ENCODE measurements at regions not wholly inside any gene's neighbourhood (a gene's known extent, or its start where the extent isn't known, plus 50 kb on each side); places are given as distances from the start of the nearest gene placed in this dataset.

DNA sequence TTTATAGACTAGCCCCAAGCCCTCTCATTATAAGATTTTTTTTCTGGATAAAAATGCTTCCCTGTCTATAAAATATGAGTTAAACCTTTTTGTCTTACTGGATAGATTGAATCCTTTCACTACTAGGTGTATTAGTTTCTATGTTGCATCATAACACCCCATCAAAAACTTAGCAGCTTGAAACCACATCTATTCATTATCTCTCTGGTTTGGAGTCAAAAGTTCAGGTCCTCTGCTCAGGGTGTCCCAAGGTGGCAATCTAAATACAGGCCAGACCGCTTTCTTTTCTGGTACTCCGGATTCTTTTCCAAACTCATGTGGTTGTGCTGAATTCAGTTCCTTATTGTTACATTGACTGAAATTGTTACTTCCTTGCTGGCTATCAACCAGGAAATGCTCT, 515.5 kb downstream of the PDHA2 start:
- Mint-ChIP-seq H3K27ac (no peak overlapping the region), H3K4me3 (no peak overlapping the region), H3K4me1 (no peaks in the 10 kb centered on the region), H3K27me3 (no peaks in the 10 kb centered on the region), H3K36me3 (no peaks in the 10 kb centered on the region), H3K9me3 (peaks cover 0 to 7% (median 3%) of the 10 kb centered on the region in 5 donors)
- H3K27ac ChIP-seq (ENCODE audit: low read depth, low read length): no peak overlapping the region
- no peak overlapping the region for H3K4me3 ChIP-seq (ENCODE audit: low read length)
- H3K36me3 ChIP-seq (ENCODE audit: insufficient read depth, low read length): no peaks in the 10 kb centered on the region
- DNase-seq: no peak
- ChIA-PET POLR2A (no interaction called here), CTCF (no interaction called here)
- H3K9me3 ChIP-seq (ENCODE audit: low read length): no peaks in the 10 kb centered on the region
- no peaks in the 10 kb centered on the region for H3K27me3 ChIP-seq (ENCODE audit: insufficient read depth, low read length, poor library complexity, severe bottlenecking)
- H3K4me1 ChIP-seq (ENCODE audit: insufficient read depth, low read length): no peaks in the 10 kb centered on the region

DNA sequence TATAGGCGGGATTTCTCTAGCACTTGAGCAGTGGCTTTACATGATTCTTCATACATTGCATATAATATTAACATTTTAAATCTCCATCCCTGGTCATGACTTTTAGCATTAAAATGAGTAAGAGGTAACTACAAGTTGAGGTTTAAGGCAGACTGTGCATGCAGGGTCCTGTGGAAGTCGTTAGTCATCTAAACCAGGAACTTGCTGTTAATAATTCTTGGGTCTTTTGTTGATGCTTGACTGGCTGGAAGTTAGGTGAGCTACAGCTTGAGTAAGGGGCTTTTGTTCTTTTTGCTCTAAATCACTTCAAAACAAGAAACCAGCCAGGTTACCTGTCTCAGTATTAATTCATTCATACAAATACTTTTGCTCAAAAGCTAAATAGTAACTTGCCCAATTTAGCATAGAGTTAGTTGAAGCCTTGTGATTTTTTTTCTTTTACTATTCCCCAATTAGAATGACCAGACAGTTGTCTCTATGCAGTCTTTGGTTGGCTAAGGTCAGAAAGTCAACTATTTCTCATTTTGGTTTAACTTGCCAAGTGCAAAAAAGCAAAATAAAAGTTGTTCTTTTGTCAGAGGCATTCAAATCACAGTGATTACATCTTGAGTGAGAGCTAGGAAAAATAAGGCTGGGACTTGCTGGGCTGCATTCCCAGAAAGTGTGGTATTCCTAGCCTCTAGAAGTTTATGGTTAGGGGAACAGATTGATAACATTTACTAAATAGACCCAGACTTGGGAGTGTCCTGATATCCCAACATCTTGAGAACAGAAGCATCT, 516.9 kb downstream of the PDHA2 start:
- no peak for DNase-seq
- Histone ChIP-seq H3K9me3 (ENCODE audit: low read length) (no peaks in the 10 kb centered on the region), H3K27ac (ENCODE audit: low read depth, low read length) (no peak overlapping the region), H3K27me3 (ENCODE audit: insufficient read depth, low read length, poor library complexity, severe bottlenecking) (no peaks in the 10 kb centered on the region), H3K4me3 (ENCODE audit: low read length) (no peak overlapping the region), H3K36me3 (ENCODE audit: insufficient read depth, low read length) (no peaks in the 10 kb centered on the region), H3K4me1 (ENCODE audit: insufficient read depth, low read length) (no peaks in the 10 kb centered on the region)
- H3K4me1 Mint-ChIP-seq: no peaks in the 10 kb centered on the region
- CTCF ChIA-PET: interaction anchor here (1.1 kb wide), 1 partner anchor 8 kb away, joined by 3 read pairs; no protein-coding TSS in a partner anchor
- H3K27me3 Mint-ChIP-seq: no peaks in the 10 kb centered on the region
- no peak overlapping the region for H3K27ac Mint-ChIP-seq
- H3K36me3 Mint-ChIP-seq: no peaks in the 10 kb centered on the region
- POLR2A ChIA-PET: no interaction called here
- peaks cover 0 to 4% (median 3%) of the 10 kb centered on the region in 5 donors for H3K9me3 Mint-ChIP-seq
- H3K4me3 Mint-ChIP-seq: no peak overlapping the region

DNA sequence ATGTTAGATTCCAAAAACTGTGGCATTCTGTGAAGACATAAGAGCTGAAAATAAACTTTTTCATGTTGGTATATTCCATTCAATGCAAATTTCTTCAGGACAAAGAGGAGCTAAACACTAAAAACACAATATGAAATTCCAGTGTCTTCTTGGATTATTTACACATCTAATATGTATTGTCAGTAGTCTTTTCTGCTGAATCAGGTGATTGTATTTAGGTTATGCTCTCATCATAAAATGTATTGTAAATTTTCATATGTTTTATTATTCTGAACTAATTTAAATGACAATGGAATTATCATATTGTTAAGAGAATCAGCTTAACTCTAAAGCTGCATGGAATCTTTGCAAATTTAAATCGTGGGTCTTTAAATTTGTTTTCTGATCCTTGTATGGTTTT, 526.7 kb downstream of the PDHA2 start:
- ChIA-PET POLR2A (no interaction called here), CTCF (no interaction called here)
- no peak for DNase-seq
- Histone ChIP-seq H3K27ac (ENCODE audit: low read depth, low read length) (no peak overlapping the region), H3K9me3 (ENCODE audit: low read length) (no peaks in the 10 kb centered on the region), H3K36me3 (ENCODE audit: insufficient read depth, low read length) (no peaks in the 10 kb centered on the region), H3K4me1 (ENCODE audit: insufficient read depth, low read length) (no peaks in the 10 kb centered on the region), H3K4me3 (ENCODE audit: low read length) (no peak overlapping the region), H3K27me3 (ENCODE audit: insufficient read depth, low read length, poor library complexity, severe bottlenecking) (no peaks in the 10 kb centered on the region)
- H3K27me3 Mint-ChIP-seq: no peaks in the 10 kb centered on the region
- H3K4me1 Mint-ChIP-seq: no peaks in the 10 kb centered on the region
- H3K4me3 Mint-ChIP-seq: no peak overlapping the region
- peaks cover 3 to 19% (median 11%) of the 10 kb centered on the region in 5 donors for H3K9me3 Mint-ChIP-seq
- H3K27ac Mint-ChIP-seq: no peak overlapping the region
- no peaks in the 10 kb centered on the region for H3K36me3 Mint-ChIP-seq

GRCh38 chr4:96375367-96375766, 535.5 kb downstream of the PDHA2 start:
- H3K4me1 Mint-ChIP-seq: no peaks in the 10 kb centered on the region
- H3K36me3 Mint-ChIP-seq: no peaks in the 10 kb centered on the region
- Histone ChIP-seq H3K27me3 (ENCODE audit: insufficient read depth, low read length, poor library complexity, severe bottlenecking) (no peaks in the 10 kb centered on the region), H3K4me3 (ENCODE audit: low read length) (no peak overlapping the region), H3K4me1 (ENCODE audit: insufficient read depth, low read length) (no peaks in the 10 kb centered on the region), H3K27ac (ENCODE audit: low read depth, low read length) (no peak overlapping the region), H3K36me3 (ENCODE audit: insufficient read depth, low read length) (no peaks in the 10 kb centered on the region), H3K9me3 (ENCODE audit: low read length) (no peaks in the 10 kb centered on the region)
- H3K9me3 Mint-ChIP-seq: peaks cover 0 to 24% (median 10%) of the 10 kb centered on the region in 5 donors
- no peaks in the 10 kb centered on the region for H3K27me3 Mint-ChIP-seq
- DNase-seq: no peak
- no peak overlapping the region for H3K27ac Mint-ChIP-seq
- ChIA-PET POLR2A (no interaction called here), CTCF (no interaction called here)
- no peak overlapping the region for H3K4me3 Mint-ChIP-seq

- ChIA-PET POLR2A (no interaction called here), CTCF (no interaction called here)
- no peak for DNase-seq
- Mint-ChIP-seq H3K36me3 (no peaks in the 10 kb centered on the region), H3K4me3 (no peak overlapping the region), H3K27ac (no peak overlapping the region), H3K4me1 (no peaks in the 10 kb centered on the region), H3K9me3 (peaks cover 0 to 14% (median 3%) of the 10 kb centered on the region in 5 donors), H3K27me3 (no peaks in the 10 kb centered on the region)
- Histone ChIP-seq H3K27ac (ENCODE audit: low read depth, low read length) (no peak overlapping the region), H3K4me1 (ENCODE audit: insufficient read depth, low read length) (no peaks in the 10 kb centered on the region), H3K4me3 (ENCODE audit: low read length) (no peak overlapping the region), H3K27me3 (ENCODE audit: insufficient read depth, low read length, poor library complexity, severe bottlenecking) (no peaks in the 10 kb centered on the region), H3K36me3 (ENCODE audit: insufficient read depth, low read length) (no peaks in the 10 kb centered on the region), H3K9me3 (ENCODE audit: low read length) (no peaks in the 10 kb centered on the region)
Observed at GRCh38 chr4:96379524-96379923, 539.6 kb downstream of the PDHA2 start.

DNA sequence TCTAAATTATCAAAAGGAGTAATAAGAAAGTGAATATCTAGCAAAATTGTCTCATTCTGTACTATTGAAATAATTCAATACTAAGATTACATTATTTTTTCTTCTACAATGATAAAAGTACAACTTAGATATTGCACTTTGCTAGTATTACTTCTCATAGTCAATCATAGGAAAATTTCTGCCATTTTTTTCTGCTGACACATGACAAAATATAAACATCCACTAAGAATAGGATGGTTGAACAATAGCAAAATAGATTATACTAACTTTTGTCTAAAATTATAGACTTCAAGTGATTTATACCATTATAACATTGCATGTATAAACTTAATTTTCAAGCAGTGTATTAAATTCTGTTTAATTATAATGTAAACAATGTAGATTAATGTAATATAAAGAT, 540.2 kb downstream of the PDHA2 start:
- CTCF ChIA-PET: no interaction called here

GRCh38 chr4:96383349-96383748, 543.5 kb downstream of the PDHA2 start:
- CTCF ChIA-PET: no interaction called here
- no peaks in the 10 kb centered on the region for H3K4me1 ChIP-seq (ENCODE audit: insufficient read depth, low read length)
- Mint-ChIP-seq H3K4me3 (no peak overlapping the region), H3K27me3 (no peaks in the 10 kb centered on the region), H3K27ac (no peak overlapping the region), H3K9me3 (peaks cover 3 to 10% (median 4%) of the 10 kb centered on the region in 5 donors), H3K4me1 (no peaks in the 10 kb centered on the region), H3K36me3 (no peaks in the 10 kb centered on the region)
- no peak for DNase-seq
- H3K36me3 ChIP-seq (ENCODE audit: insufficient read depth, low read length): no peaks in the 10 kb centered on the region
- POLR2A ChIA-PET: no interaction called here
- H3K9me3 ChIP-seq (ENCODE audit: low read length): no peaks in the 10 kb centered on the region
- no peak overlapping the region for H3K4me3 ChIP-seq (ENCODE audit: low read length)
- H3K27me3 ChIP-seq (ENCODE audit: insufficient read depth, low read length, poor library complexity, severe bottlenecking): no peaks in the 10 kb centered on the region
- no peak overlapping the region for H3K27ac ChIP-seq (ENCODE audit: low read depth, low read length)

More for the DNA sequence above, 540.2 kb downstream of the PDHA2 start:
- H3K9me3 Mint-ChIP-seq: peaks cover 0 to 14% (median 3%) of the 10 kb centered on the region in 5 donors
- no peak overlapping the region for H3K4me3 Mint-ChIP-seq
- H3K9me3 ChIP-seq (ENCODE audit: low read length): no peaks in the 10 kb centered on the region
- H3K4me3 ChIP-seq (ENCODE audit: low read length): no peak overlapping the region
- H3K27me3 ChIP-seq (ENCODE audit: insufficient read depth, low read length, poor library complexity, severe bottlenecking): no peaks in the 10 kb centered on the region
- H3K36me3 ChIP-seq (ENCODE audit: insufficient read depth, low read length): no peaks in the 10 kb centered on the region
- H3K27me3 Mint-ChIP-seq: no peaks in the 10 kb centered on the region
- H3K27ac Mint-ChIP-seq: no peak overlapping the region
- no peaks in the 10 kb centered on the region for H3K36me3 Mint-ChIP-seq
- POLR2A ChIA-PET: no interaction called here
- H3K27ac ChIP-seq (ENCODE audit: low read depth, low read length): no peak overlapping the region
- H3K4me1 Mint-ChIP-seq: no peaks in the 10 kb centered on the region
- no peak for DNase-seq
- H3K4me1 ChIP-seq (ENCODE audit: insufficient read depth, low read length): no peaks in the 10 kb centered on the region

- Mint-ChIP-seq H3K4me1 (no peaks in the 10 kb centered on the region), H3K36me3 (no peaks in the 10 kb centered on the region), H3K4me3 (no peak overlapping the region), H3K27ac (no peak overlapping the region), H3K9me3 (peaks cover 3 to 7% (median 5%) of the 10 kb centered on the region in 5 donors), H3K27me3 (no peaks in the 10 kb centered on the region)
- POLR2A ChIA-PET: no interaction called here
- CTCF ChIA-PET: no interaction called here
- no peaks in the 10 kb centered on the region for H3K9me3 ChIP-seq (ENCODE audit: low read length)
- DNase-seq: no peak
- H3K27me3 ChIP-seq (ENCODE audit: insufficient read depth, low read length, poor library complexity, severe bottlenecking): no peaks in the 10 kb centered on the region
- H3K27ac ChIP-seq (ENCODE audit: low read depth, low read length): no peak overlapping the region
- no peaks in the 10 kb centered on the region for H3K4me1 ChIP-seq (ENCODE audit: insufficient read depth, low read length)
- H3K36me3 ChIP-seq (ENCODE audit: insufficient read depth, low read length): no peaks in the 10 kb centered on the region
- no peak overlapping the region for H3K4me3 ChIP-seq (ENCODE audit: low read length)
Observed at GRCh38 chr4:96389770-96390169, 549.9 kb downstream of the PDHA2 start.

Data from CD8-positive, alpha-beta memory T cell (primary cell).